ENCODE measurements at regions not wholly inside any gene's neighbourhood (a gene's known extent, or its start where the extent isn't known, plus 50 kb on each side); places are given as distances from the start of the nearest gene placed in this dataset.

DNA sequence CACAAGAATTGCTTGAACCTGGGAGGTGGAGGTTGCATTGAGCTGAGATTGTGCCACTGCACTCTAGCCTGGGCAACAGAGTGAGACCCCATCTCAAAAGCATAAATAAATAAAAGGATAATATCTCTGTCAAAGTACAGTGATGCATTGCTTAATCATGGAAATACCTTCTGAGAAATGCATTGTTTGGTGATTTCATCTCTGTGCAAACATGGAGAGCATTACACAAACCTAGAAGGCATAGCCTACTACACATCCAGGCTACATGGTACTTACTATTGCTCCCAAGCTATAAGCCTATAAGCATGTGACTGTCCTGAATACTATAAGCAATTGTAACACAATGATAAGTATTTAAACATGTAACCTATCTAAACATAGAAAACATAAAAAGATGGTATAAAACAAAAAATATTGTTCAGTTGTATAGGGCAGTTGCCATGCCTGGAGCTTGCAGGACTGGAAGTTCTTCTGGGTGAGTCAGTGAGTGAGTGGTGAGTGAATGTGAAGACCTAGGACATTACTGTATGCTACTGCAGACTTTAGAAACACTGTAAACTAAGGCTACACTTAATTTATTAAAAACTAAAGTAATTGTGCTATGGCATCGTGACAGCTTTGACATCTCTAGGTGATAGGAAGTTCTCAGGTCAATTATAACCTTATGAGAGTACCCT, 93.6 kb upstream of the SNRPN start:
- no peak for TF ChIP-seq POLR2AphosphoS5 (IDR thresholded peaks at IDR 0.05; ENCODE audit: low read depth, low read length)
- no peak for DNase-seq (ENCODE audit: insufficient read length, low spot score)
- no peak for FAIRE-seq

DNA sequence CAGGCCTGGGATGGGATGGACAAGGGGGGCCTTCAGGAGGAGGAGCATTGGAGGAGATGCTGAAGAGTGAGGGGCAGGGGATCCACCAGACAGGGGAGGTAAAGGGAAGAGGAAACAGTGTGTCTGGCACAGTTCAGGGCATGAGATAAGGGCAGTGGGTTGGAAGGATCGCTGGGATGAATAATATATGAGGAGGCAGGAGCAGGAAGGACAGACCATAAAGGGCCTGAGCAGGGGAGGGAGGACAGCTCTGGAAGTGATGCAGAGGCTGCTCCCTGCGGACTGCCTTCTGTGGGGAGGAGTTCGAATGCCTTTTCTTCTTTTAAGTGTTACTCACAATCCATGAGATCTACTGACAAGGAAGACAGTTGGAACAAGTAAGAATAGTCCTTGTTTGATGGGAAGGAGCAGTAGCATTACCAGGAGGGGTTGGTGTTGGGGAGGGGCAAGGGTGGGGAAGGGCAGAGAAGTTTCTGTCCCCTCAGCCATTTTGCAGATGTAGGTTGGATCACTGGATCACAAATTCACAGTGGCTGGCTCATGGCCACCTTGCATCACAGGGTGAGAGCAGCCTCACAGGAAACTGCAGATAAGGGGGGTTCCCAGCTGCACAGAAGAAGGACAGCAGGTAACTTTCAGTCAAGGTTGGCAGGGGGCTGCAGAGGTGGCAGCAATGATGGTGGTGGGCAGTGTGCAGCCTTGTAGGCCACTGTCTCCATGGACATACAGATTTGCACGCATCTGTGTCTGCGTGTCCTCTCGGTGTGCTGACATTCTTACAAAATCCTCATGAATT, 91.9 kb upstream of the SNRPN start:
- FAIRE-seq (no peak), DNase-seq (ENCODE audit: insufficient read length, low spot score) (no peak)
- no peak for TF ChIP-seq POLR2AphosphoS5 (IDR thresholded peaks at IDR 0.05; ENCODE audit: low read depth, low read length)
- TF ChIP-seq POU2F2 (IDR thresholded peaks at IDR 0.05; ENCODE audit: low read depth, low read length) = no peak
- no peak for TF ChIP-seq SPI1 (IDR thresholded peaks at IDR 0.05; ENCODE audit: low read depth, low read length)
- no peak for TF ChIP-seq POLR2A (IDR thresholded peaks at IDR 0.05; ENCODE audit: low read depth, low read length)
- TF ChIP-seq PAX5 (IDR thresholded peaks at IDR 0.05; ENCODE audit: insufficient read depth, low read length, severe bottlenecking) = no peak
- TF ChIP-seq TAF1 (IDR thresholded peaks at IDR 0.05; ENCODE audit: low read depth, low read length) = no peak

- no peak for FAIRE-seq
- no peak for DNase-seq (ENCODE audit: insufficient read length, low spot score)
- TF ChIP-seq POLR2AphosphoS5 (IDR thresholded peaks at IDR 0.05; ENCODE audit: low read depth, low read length) = no peak
- no peak for TF ChIP-seq TAF1 (IDR thresholded peaks at IDR 0.05; ENCODE audit: low read depth, low read length)
- TF ChIP-seq POLR2A (IDR thresholded peaks at IDR 0.05; ENCODE audit: low read depth, low read length) = no peak
- TF ChIP-seq SPI1 (IDR thresholded peaks at IDR 0.05; ENCODE audit: low read depth, low read length) = no peak
- no peak for TF ChIP-seq POU2F2 (IDR thresholded peaks at IDR 0.05; ENCODE audit: low read depth, low read length)
- TF ChIP-seq PAX5 (IDR thresholded peaks at IDR 0.05; ENCODE audit: insufficient read depth, low read length, severe bottlenecking) = no peak
These were observed 89.5 kb upstream of the SNRPN start for GRCh38 chr15:24865303-24865702.

DNA sequence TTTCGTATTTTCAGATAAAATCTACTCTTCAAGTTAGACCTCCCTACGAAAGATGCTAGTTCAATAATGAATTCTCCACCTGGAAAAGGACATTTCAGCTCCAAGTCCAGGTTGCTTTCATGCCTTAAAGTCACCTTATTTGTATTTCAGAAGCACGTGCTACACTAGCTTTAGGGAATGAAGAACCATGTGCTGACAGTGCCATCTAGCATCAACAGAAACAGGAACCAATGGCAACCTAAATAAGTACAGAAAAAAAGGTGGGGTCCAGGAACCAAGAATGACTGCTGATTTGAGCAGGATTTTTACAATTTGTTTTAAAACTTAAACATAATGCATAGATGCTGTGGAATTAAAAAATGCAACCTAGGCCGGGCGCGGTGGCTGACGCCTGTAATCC, 77.6 kb upstream of the SNRPN start:
- TF ChIP-seq TAF1 (IDR thresholded peaks at IDR 0.05; ENCODE audit: low read depth, low read length) = no peak
- no peak for TF ChIP-seq POLR2AphosphoS5 (IDR thresholded peaks at IDR 0.05; ENCODE audit: low read depth, low read length)
- FAIRE-seq = no peak
- DNase-seq (ENCODE audit: insufficient read length, low spot score) = no peak

GRCh38 chr15:24878153-24878552, 76.6 kb upstream of the SNRPN start:
- FAIRE-seq (no peak), DNase-seq (ENCODE audit: insufficient read length, low spot score) (no peak)
- TF ChIP-seq PAX5 (IDR thresholded peaks at IDR 0.05; ENCODE audit: insufficient read depth, low read length, severe bottlenecking) (no peak), POU2F2 (IDR thresholded peaks at IDR 0.05; ENCODE audit: low read depth, low read length) (no peak)

GRCh38 chr15:24879492-24879891, 75.3 kb upstream of the SNRPN start:
- no peak for TF ChIP-seq POLR2A (IDR thresholded peaks at IDR 0.05; ENCODE audit: low read depth, low read length)
- no peak for TF ChIP-seq POU2F2 (IDR thresholded peaks at IDR 0.05; ENCODE audit: low read depth, low read length)
- no peak for TF ChIP-seq TAF1 (IDR thresholded peaks at IDR 0.05; ENCODE audit: low read depth, low read length)
- TF ChIP-seq SPI1 (IDR thresholded peaks at IDR 0.05; ENCODE audit: low read depth, low read length) = no peak
- TF ChIP-seq PAX5 (IDR thresholded peaks at IDR 0.05; ENCODE audit: insufficient read depth, low read length, severe bottlenecking) = no peak
- TF ChIP-seq POLR2AphosphoS5 (IDR thresholded peaks at IDR 0.05; ENCODE audit: low read depth, low read length) = no peak
- FAIRE-seq (no peak), DNase-seq (ENCODE audit: insufficient read length, low spot score) (no peak)

DNA sequence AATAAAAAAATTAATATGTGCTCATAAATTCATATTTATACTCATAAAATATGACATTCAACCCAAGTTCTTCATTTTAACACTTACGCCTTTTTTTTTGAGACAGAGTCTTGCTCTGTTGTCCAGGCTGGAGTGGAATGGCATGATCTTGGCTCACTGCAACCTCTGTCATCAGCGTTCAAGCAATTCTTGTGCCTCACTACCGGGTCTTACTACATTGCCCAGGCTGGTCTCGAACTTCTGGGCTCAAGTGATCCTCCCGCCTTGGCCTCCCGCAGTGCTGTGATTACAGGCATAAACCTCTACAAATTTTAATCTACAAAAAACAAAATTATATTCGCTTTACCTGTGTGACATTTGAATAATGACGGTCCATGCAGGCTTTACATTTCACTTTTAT, 74.1 kb upstream of the SNRPN start:
- DNase-seq (ENCODE audit: insufficient read length, low spot score) (no peak), FAIRE-seq (no peak)
- TF ChIP-seq TAF1 (IDR thresholded peaks at IDR 0.05; ENCODE audit: low read depth, low read length) = no peak
- TF ChIP-seq SPI1 (IDR thresholded peaks at IDR 0.05; ENCODE audit: low read depth, low read length) = no peak

GRCh38 chr15:24886538-24886937, 68.2 kb upstream of the SNRPN start:
- TF ChIP-seq PAX5 (IDR thresholded peaks at IDR 0.05; ENCODE audit: insufficient read depth, low read length, severe bottlenecking) (no peak), TAF1 (IDR thresholded peaks at IDR 0.05; ENCODE audit: low read depth, low read length) (no peak), POU2F2 (IDR thresholded peaks at IDR 0.05; ENCODE audit: low read depth, low read length) (no peak), SPI1 (IDR thresholded peaks at IDR 0.05; ENCODE audit: low read depth, low read length) (no peak), POLR2A (IDR thresholded peaks at IDR 0.05; ENCODE audit: low read depth, low read length) (no peak)
- FAIRE-seq (no peak), DNase-seq (ENCODE audit: insufficient read length, low spot score) (no peak)

DNA sequence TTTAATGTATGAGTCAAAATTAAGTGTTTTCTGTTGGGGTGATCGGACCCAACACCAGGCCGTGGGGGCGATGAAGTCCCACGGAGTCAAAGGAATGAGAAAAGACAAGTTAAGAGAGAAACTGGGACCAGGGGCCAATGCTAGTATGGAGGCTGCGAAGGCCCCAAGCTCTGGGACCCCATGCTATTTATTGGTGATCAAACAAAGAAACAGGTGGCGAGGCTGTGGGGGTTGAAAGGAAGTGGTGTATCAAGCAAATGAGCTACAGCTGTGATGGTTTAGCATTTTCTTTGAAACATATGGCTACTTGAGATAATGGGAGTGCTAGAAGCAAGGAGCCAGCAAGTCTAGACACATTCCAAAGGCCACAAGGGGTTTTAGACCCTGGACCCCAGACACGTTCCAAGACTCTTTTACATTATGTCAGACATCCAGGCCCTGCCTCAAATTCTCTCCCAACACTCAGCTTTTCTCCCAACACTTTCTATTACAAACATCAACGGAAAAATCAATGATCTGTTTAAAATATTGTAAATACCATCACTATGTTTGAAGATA, 56.0 kb upstream of the SNRPN start:
- TF ChIP-seq POU2F2 (IDR thresholded peaks at IDR 0.05; ENCODE audit: low read depth, low read length) (no peak), TAF1 (IDR thresholded peaks at IDR 0.05; ENCODE audit: low read depth, low read length) (no peak), PAX5 (IDR thresholded peaks at IDR 0.05; ENCODE audit: insufficient read depth, low read length, severe bottlenecking) (no peak), SPI1 (IDR thresholded peaks at IDR 0.05; ENCODE audit: low read depth, low read length) (no peak), POLR2A (IDR thresholded peaks at IDR 0.05; ENCODE audit: low read depth, low read length) (no peak), POLR2AphosphoS5 (IDR thresholded peaks at IDR 0.05; ENCODE audit: low read depth, low read length) (no peak)
- DNase-seq (ENCODE audit: insufficient read length, low spot score) = no peak
- no peak for FAIRE-seq

GRCh38 chr15:24899367-24899766, 55.4 kb upstream of the SNRPN start:
- DNase-seq (ENCODE audit: insufficient read length, low spot score) (no peak), FAIRE-seq (no peak)
- no peak for TF ChIP-seq POU2F2 (IDR thresholded peaks at IDR 0.05; ENCODE audit: low read depth, low read length)
- TF ChIP-seq TAF1 (IDR thresholded peaks at IDR 0.05; ENCODE audit: low read depth, low read length) = no peak
- no peak for TF ChIP-seq SPI1 (IDR thresholded peaks at IDR 0.05; ENCODE audit: low read depth, low read length)
- no peak for TF ChIP-seq POLR2AphosphoS5 (IDR thresholded peaks at IDR 0.05; ENCODE audit: low read depth, low read length)
